ENCODE measurements at regions not wholly inside any gene's neighbourhood (a gene's known extent, or its start where the extent isn't known, plus 50 kb on each side); places are given as distances from the start of the nearest gene placed in this dataset.
A peak's percentile ranks its signal among the peaks of the same experiment; 100 is the strongest.

DNA sequence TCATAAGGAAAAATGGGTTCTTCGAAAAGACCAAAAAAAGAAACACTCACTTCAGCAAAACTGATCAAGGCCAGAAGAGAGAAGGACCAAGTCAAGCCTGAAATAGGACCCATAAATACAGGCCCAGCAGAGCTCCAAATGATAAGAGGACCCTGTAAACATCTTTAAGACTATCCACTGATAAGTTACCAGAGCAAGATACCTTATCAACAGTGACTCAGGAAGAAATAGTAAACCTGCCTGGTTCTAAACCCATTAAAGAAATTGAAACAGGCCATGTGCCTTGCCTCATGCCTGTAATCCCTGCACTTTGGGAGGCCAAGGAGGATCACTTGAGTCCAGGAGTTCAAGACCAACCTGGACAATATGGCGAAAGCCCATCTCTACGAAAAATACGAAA lies 81.8 kb upstream of the ERRFI1 start:
- H3K4me2 ChIP-seq (ENCODE audit: low read length) = no peak overlapping the region
- no peaks in the 10 kb centered on the region for H3K9me3 ChIP-seq (ENCODE audit: control insufficient read depth, insufficient read depth, low read length)
- H3K36me3 ChIP-seq (ENCODE audit: control insufficient read depth, low read length) = no peaks in the 10 kb centered on the region
- no peaks in the 10 kb centered on the region for H3K4me1 ChIP-seq (ENCODE audit: control insufficient read depth, low read length)
- no peaks in the 10 kb centered on the region for H3K9me2 ChIP-seq (replicated peaks; ENCODE audit: control insufficient read depth, low read length)
- no peaks in the 10 kb centered on the region for H3K79me2 ChIP-seq (ENCODE audit: control insufficient read depth, low read length)
- no peaks in the 10 kb centered on the region for H3K27me3 ChIP-seq (ENCODE audit: control insufficient read depth, low read length)
- H3K27ac ChIP-seq (ENCODE audit: low read depth, low read length) = no peak overlapping the region
- no peaks in the 10 kb centered on the region for H4K20me1 ChIP-seq (ENCODE audit: control insufficient read depth, insufficient read depth, low read depth, low read length)
- H3K4me3 ChIP-seq (ENCODE audit: low read length) = no peak overlapping the region
- H3F3A ChIP-seq (ENCODE audit: control insufficient read depth, insufficient read depth) = no peaks in the 10 kb centered on the region
- TF ChIP-seq CTCF (IDR thresholded peaks at IDR 0.05; ENCODE audit: low read depth, low read length, poor library complexity, severe bottlenecking) (no peak), EZH2phosphoT487 (IDR thresholded peaks at IDR 0.05; ENCODE audit: borderline replicate concordance, low read length) (no peak)

DNA sequence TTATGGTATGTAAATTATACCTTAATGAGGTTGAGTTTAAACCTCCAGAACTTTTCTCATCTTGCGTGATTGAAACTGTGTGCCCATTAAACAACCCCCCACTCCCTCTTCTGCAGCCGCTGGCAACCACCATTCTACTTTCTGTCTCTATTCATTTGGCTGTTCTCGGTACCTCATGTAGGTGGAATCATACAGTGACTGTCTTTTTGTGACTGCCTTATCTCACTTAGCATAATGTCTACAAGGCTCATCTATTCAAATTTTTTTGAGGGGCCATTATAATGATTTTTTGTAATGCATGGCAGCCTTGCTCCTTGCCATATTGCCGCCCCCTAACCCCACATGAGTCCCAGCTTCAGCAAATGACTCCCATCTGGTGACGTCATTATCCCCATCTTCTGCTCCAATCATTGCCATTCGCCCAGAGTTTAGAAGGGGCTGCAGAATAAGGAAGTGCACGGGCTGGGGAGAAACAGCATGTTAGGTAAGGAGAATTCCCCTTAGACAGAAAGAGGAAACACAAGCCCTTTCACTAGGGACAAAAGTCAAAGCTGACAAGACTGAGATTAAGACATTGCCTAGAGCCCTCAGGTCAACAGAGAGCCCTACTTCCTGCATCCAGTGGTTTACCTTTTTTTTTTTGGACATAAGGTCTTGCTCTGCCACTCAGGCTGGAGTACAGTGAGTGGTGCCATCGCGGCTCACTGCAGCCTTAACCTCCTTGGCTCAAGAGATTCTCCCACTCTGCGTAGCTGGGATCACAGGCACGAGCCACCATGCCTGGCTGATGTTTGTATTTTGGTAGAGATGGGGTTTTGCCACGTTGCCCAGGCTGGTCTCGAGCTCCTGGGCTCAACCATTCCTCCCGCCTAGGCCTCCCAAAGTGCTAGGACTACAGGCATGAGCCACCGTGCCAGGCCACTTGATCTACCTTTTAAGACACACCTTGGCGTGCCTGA lies 78.4 kb upstream of the ERRFI1 start:
- Histone ChIP-seq H4K20me1 (ENCODE audit: control insufficient read depth, insufficient read depth, low read depth, low read length) (no peaks in the 10 kb centered on the region), H3F3A (ENCODE audit: control insufficient read depth, insufficient read depth) (no peaks in the 10 kb centered on the region), H3K4me3 (ENCODE audit: low read length) (no peak overlapping the region), H3K9me2 (replicated peaks; ENCODE audit: control insufficient read depth, low read length) (no peaks in the 10 kb centered on the region), H3K79me2 (ENCODE audit: control insufficient read depth, low read length) (no peaks in the 10 kb centered on the region), H3K4me2 (ENCODE audit: low read length) (no peak overlapping the region), H3K27ac (ENCODE audit: low read depth, low read length) (no peak overlapping the region), H3K27me3 (ENCODE audit: control insufficient read depth, low read length) (no peaks in the 10 kb centered on the region), H3K9me3 (ENCODE audit: control insufficient read depth, insufficient read depth, low read length) (no peaks in the 10 kb centered on the region), H3K36me3 (ENCODE audit: control insufficient read depth, low read length) (no peaks in the 10 kb centered on the region), H3K4me1 (ENCODE audit: control insufficient read depth, low read length) (no peaks in the 10 kb centered on the region)
- TF ChIP-seq EZH2phosphoT487 (IDR thresholded peaks at IDR 0.05; ENCODE audit: borderline replicate concordance, low read length) (no peak), CTCF (IDR thresholded peaks at IDR 0.05; ENCODE audit: low read depth, low read length, poor library complexity, severe bottlenecking) (no peak)

GRCh38 chr1:8097908-8098307 lies 71.8 kb upstream of the ERRFI1 start:
- Histone ChIP-seq H3K4me1 (ENCODE audit: control insufficient read depth, low read length) (peaks cover 13% of the 10 kb centered on the region), H3K9me3 (ENCODE audit: control insufficient read depth, insufficient read depth, low read length) (no peaks in the 10 kb centered on the region), H3K4me2 (ENCODE audit: low read length) (peak overlapping the region; percentile 10; the same call in 1 of the 2 replicates), H3K27me3 (ENCODE audit: control insufficient read depth, low read length) (peaks cover 2% of the 10 kb centered on the region; the same call in 1 of the 2 replicates), H3K9me2 (replicated peaks; ENCODE audit: control insufficient read depth, low read length) (no peaks in the 10 kb centered on the region), H3K79me2 (ENCODE audit: control insufficient read depth, low read length) (no peaks in the 10 kb centered on the region), H4K20me1 (ENCODE audit: control insufficient read depth, insufficient read depth, low read depth, low read length) (no peaks in the 10 kb centered on the region), H3F3A (ENCODE audit: control insufficient read depth, insufficient read depth) (no peaks in the 10 kb centered on the region), H3K4me3 (ENCODE audit: low read length) (no peak overlapping the region), H3K36me3 (ENCODE audit: control insufficient read depth, low read length) (no peaks in the 10 kb centered on the region), H3K27ac (ENCODE audit: low read depth, low read length) (no peak overlapping the region)
- TF ChIP-seq CTCF (IDR thresholded peaks at IDR 0.05; ENCODE audit: low read depth, low read length, poor library complexity, severe bottlenecking) = no peak
- TF ChIP-seq EZH2phosphoT487 (IDR thresholded peaks at IDR 0.05; ENCODE audit: borderline replicate concordance, low read length) = no peak
